ENCODE measurements at regions not wholly inside any gene's neighbourhood (a gene's known extent, or its start where the extent isn't known, plus 50 kb on each side); places are given as distances from the start of the nearest gene placed in this dataset.

GRCh38 chr7:116142850-116143249 lies 67.5 kb upstream of the TES start:
- Histone ChIP-seq H3K9ac (ENCODE audit: insufficient read length, low read depth) (no peak overlapping the region), H3K9me3 (ENCODE audit: insufficient read depth, low read length) (no peaks in the 10 kb centered on the region), H3K4me1 (ENCODE audit: insufficient read depth, insufficient read length) (no peaks in the 10 kb centered on the region), H3K36me3 (ENCODE audit: insufficient read depth, insufficient read length, low read length) (no peaks in the 10 kb centered on the region), H3K27me3 (ENCODE audit: insufficient read depth, insufficient read length) (no peaks in the 10 kb centered on the region), H3K4me3 (ENCODE audit: insufficient read length, low read depth) (no peak overlapping the region)
- no peak for TF ChIP-seq SUZ12 (IDR thresholded peaks at IDR 0.05; ENCODE audit: extremely low read depth, insufficient read depth, insufficient read length)
- no peak for TF ChIP-seq ZNF274 (IDR thresholded peaks at IDR 0.05; ENCODE audit: low read depth, low read length)
- no peak for TF ChIP-seq YY1 (IDR thresholded peaks at IDR 0.05; ENCODE audit: insufficient read depth, insufficient read length)
- no peak for DNase-seq (ENCODE audit: low read depth, low spot score)

DNA sequence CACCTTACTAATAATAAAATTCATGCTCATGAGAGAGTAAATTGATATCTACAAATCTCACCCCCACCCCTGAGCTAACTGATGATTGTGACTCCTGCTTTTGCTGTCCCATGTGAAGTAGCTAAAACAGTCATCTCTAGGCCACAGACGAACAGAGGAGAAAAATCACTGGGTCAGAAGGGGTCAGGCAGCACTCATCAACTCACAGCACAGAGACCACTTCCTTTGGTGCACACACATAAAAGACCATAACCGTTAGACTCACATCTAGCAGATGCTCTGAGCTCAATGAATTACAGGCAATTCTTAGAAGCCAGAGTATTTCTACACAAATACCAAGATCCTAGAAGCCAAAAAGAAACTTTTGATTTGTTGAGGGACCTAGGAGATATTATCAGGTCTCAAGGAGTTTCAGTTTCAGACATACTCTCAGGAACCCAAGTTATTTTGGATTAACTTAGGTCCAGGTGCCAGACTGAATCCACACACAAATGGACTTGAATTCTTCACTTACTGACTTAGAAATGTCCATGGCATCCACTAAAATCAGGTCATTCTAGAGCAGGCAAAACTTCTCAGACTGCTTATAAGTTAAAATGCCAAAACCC lies 65.0 kb upstream of the TES start:
- Histone ChIP-seq H3K4me3 (ENCODE audit: insufficient read length, low read depth) (no peak overlapping the region), H3K4me1 (ENCODE audit: insufficient read depth, insufficient read length) (no peaks in the 10 kb centered on the region), H3K9ac (ENCODE audit: insufficient read length, low read depth) (no peak overlapping the region), H3K27me3 (ENCODE audit: insufficient read depth, insufficient read length) (no peaks in the 10 kb centered on the region), H3K9me3 (ENCODE audit: insufficient read depth, low read length) (no peaks in the 10 kb centered on the region), H3K36me3 (ENCODE audit: insufficient read depth, insufficient read length, low read length) (no peaks in the 10 kb centered on the region)
- DNase-seq (ENCODE audit: low read depth, low spot score): no peak
- TF ChIP-seq YY1 (IDR thresholded peaks at IDR 0.05; ENCODE audit: insufficient read depth, insufficient read length) (no peak), SUZ12 (IDR thresholded peaks at IDR 0.05; ENCODE audit: extremely low read depth, insufficient read depth, insufficient read length) (no peak), ZNF274 (IDR thresholded peaks at IDR 0.05; ENCODE audit: low read depth, low read length) (no peak)

DNA sequence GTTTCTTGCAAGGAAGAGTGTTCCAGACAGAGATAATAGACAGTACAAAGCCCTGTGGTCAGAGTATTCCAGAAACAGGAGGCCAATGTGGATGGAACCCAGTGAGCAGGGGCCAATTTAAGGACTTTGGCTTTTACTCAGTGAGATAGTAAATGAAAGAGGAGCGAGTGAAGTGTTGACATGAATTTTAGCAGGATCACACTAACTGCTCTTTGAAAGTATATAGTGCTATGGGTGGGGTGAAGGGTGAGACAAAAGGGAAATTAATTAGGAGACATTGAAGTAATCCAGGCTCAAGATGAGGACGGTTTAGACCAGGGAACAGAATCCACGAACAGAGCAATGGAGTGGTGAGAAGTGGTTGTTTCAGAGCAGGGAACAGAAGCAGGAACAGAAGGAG lies 62.2 kb upstream of the TES start:
- Histone ChIP-seq H3K27me3 (ENCODE audit: insufficient read depth, insufficient read length) (no peaks in the 10 kb centered on the region), H3K9ac (ENCODE audit: insufficient read length, low read depth) (no peak overlapping the region), H3K36me3 (ENCODE audit: insufficient read depth, insufficient read length, low read length) (no peaks in the 10 kb centered on the region), H3K4me3 (ENCODE audit: insufficient read length, low read depth) (no peak overlapping the region), H3K9me3 (ENCODE audit: insufficient read depth, low read length) (no peaks in the 10 kb centered on the region), H3K4me1 (ENCODE audit: insufficient read depth, insufficient read length) (no peaks in the 10 kb centered on the region)
- TF ChIP-seq SUZ12 (IDR thresholded peaks at IDR 0.05; ENCODE audit: extremely low read depth, insufficient read depth, insufficient read length) (no peak), YY1 (IDR thresholded peaks at IDR 0.05; ENCODE audit: insufficient read depth, insufficient read length) (no peak), ZNF274 (IDR thresholded peaks at IDR 0.05; ENCODE audit: low read depth, low read length) (no peak)
- no peak for DNase-seq (ENCODE audit: low read depth, low spot score)

- H3K4me1 ChIP-seq (ENCODE audit: insufficient read depth, insufficient read length): no peaks in the 10 kb centered on the region
Measured at GRCh38 chr7:116148626-116149025, 61.7 kb upstream of the TES start.

DNA sequence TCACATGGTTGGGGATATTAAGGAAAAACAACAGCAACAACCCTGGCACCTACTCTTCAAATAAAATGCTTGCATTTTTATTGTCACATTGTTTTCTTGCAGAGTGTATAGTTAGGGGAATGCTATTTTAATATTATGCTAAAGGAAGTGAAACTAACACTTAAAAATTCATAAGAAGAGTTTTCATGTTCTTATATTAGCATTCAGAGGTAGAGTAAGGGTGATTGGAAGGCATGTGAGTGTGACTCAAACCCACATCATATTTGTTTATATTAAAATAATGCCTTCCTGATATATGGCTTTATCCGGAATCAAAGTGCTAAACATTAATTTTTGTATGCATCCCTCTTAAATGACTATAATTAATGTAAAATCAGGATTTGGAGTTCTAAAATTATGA lies 59.8 kb upstream of the TES start:
- no peak overlapping the region for H3K9ac ChIP-seq (ENCODE audit: insufficient read length, low read depth)
- no peaks in the 10 kb centered on the region for H3K9me3 ChIP-seq (ENCODE audit: insufficient read depth, low read length)
- no peak for TF ChIP-seq YY1 (IDR thresholded peaks at IDR 0.05; ENCODE audit: insufficient read depth, insufficient read length)
- TF ChIP-seq SUZ12 (IDR thresholded peaks at IDR 0.05; ENCODE audit: extremely low read depth, insufficient read depth, insufficient read length): no peak
- TF ChIP-seq ZNF274 (IDR thresholded peaks at IDR 0.05; ENCODE audit: low read depth, low read length): no peak
- no peak for DNase-seq (ENCODE audit: low read depth, low spot score)
- no peaks in the 10 kb centered on the region for H3K27me3 ChIP-seq (ENCODE audit: insufficient read depth, insufficient read length)
- H3K4me3 ChIP-seq (ENCODE audit: insufficient read length, low read depth): no peak overlapping the region
- H3K4me1 ChIP-seq (ENCODE audit: insufficient read depth, insufficient read length): no peaks in the 10 kb centered on the region
- H3K36me3 ChIP-seq (ENCODE audit: insufficient read depth, insufficient read length, low read length): no peaks in the 10 kb centered on the region

More at GRCh38 chr7:116148626-116149025, 61.7 kb upstream of the TES start:
- Histone ChIP-seq H3K9ac (ENCODE audit: insufficient read length, low read depth) (no peak overlapping the region), H3K9me3 (ENCODE audit: insufficient read depth, low read length) (no peaks in the 10 kb centered on the region), H3K27me3 (ENCODE audit: insufficient read depth, insufficient read length) (no peaks in the 10 kb centered on the region), H3K4me3 (ENCODE audit: insufficient read length, low read depth) (no peak overlapping the region), H3K36me3 (ENCODE audit: insufficient read depth, insufficient read length, low read length) (no peaks in the 10 kb centered on the region)
- DNase-seq (ENCODE audit: low read depth, low spot score): no peak
- no peak for TF ChIP-seq ZNF274 (IDR thresholded peaks at IDR 0.05; ENCODE audit: low read depth, low read length)
- no peak for TF ChIP-seq YY1 (IDR thresholded peaks at IDR 0.05; ENCODE audit: insufficient read depth, insufficient read length)
- no peak for TF ChIP-seq SUZ12 (IDR thresholded peaks at IDR 0.05; ENCODE audit: extremely low read depth, insufficient read depth, insufficient read length)

DNA sequence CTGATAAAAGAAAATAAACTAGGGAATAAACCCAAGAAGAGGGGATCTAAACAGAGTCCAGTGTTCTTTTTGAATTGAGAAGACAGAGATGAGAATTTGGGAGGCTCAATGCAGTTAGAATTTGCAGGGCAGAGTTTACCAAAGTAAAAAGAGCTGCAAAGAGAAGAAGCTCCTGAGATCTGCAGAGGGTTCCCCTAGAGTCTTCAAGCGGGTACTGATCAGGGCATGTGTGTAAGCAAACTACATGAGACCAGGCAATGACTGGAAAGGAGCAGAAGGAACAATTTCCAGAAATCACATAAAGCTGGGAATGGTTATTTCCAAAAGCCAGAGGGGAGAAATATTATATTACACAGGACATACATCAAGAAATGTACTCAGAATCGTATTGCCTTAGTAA lies 58.1 kb upstream of the TES start:
- H3K4me3 ChIP-seq (ENCODE audit: insufficient read length, low read depth): no peak overlapping the region
- TF ChIP-seq ZNF274 (IDR thresholded peaks at IDR 0.05; ENCODE audit: low read depth, low read length): no peak
- TF ChIP-seq YY1 (IDR thresholded peaks at IDR 0.05; ENCODE audit: insufficient read depth, insufficient read length): no peak
- no peak for TF ChIP-seq SUZ12 (IDR thresholded peaks at IDR 0.05; ENCODE audit: extremely low read depth, insufficient read depth, insufficient read length)
- H3K4me1 ChIP-seq (ENCODE audit: insufficient read depth, insufficient read length): no peaks in the 10 kb centered on the region
- no peaks in the 10 kb centered on the region for H3K27me3 ChIP-seq (ENCODE audit: insufficient read depth, insufficient read length)
- H3K36me3 ChIP-seq (ENCODE audit: insufficient read depth, insufficient read length, low read length): no peaks in the 10 kb centered on the region
- DNase-seq (ENCODE audit: low read depth, low spot score): no peak
- H3K9me3 ChIP-seq (ENCODE audit: insufficient read depth, low read length): no peaks in the 10 kb centered on the region
- no peak overlapping the region for H3K9ac ChIP-seq (ENCODE audit: insufficient read length, low read depth)

DNA sequence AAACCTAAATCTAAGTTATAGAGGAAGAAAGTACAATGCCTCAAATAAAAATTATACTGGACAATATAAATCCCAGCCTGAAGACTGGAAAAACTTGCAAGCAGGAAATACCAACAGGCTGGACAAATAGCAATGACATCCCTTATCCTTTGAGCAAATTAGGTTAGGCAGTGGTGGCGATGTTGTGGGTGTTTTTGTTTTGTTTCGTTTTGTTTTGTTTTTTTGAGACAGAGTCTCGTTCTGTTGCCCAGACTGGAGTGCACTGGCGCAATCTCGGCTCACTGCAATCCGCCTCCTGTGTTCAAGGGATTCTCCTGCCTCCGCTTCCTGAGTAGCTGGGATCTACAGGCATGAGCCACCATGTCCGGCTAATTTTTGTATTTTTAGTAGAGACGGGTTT lies 57.3 kb upstream of the TES start:
- Histone ChIP-seq H3K36me3 (ENCODE audit: insufficient read depth, insufficient read length, low read length) (no peaks in the 10 kb centered on the region), H3K9me3 (ENCODE audit: insufficient read depth, low read length) (no peaks in the 10 kb centered on the region), H3K27me3 (ENCODE audit: insufficient read depth, insufficient read length) (no peaks in the 10 kb centered on the region), H3K9ac (ENCODE audit: insufficient read length, low read depth) (no peak overlapping the region), H3K4me3 (ENCODE audit: insufficient read length, low read depth) (no peak overlapping the region), H3K4me1 (ENCODE audit: insufficient read depth, insufficient read length) (no peaks in the 10 kb centered on the region)
- no peak for DNase-seq (ENCODE audit: low read depth, low spot score)
- TF ChIP-seq SUZ12 (IDR thresholded peaks at IDR 0.05; ENCODE audit: extremely low read depth, insufficient read depth, insufficient read length) (no peak), ZNF274 (IDR thresholded peaks at IDR 0.05; ENCODE audit: low read depth, low read length) (no peak), YY1 (IDR thresholded peaks at IDR 0.05; ENCODE audit: insufficient read depth, insufficient read length) (no peak)

All from NT2/D1 (cell line).